HCT116 (cell line): ENCODE measurements at regions not wholly inside any gene's neighbourhood (a gene's known extent, or its start where the extent isn't known, plus 50 kb on each side); places are given as distances from the start of the nearest gene placed in this dataset.

Source experiments
- ATAC-seq: fragments of 200-7000 bp; cut with Tn5 transposase; 2 replicates; pipeline ENCODE4 v1.9.1; 2020; ENCODE audit warnings: mild to moderate bottlenecking, moderate library complexity
- BruUV-seq: library from RNA; stranded (reverse); fragments of 400-500 nt; replicated peaks from 2 replicates; lab custom pipeline; 2021; lab: Mats Ljungman, UMichigan
- CTCF ChIA-PET: fragments of 300-600 bp; sonication (Branson Sonifier 250); formaldehyde crosslinking; loops from one replicate; lab custom pipeline; 2021; ENCODE audit warnings: antibody characterized with exemption; lab: Charles Lee
- POLR2A ChIA-PET: fragments of 300-600, 350-600 bp; sonication (Branson Sonifier 250); formaldehyde crosslinking; loops from one replicate; lab custom pipeline; 2021; ENCODE audit warnings: antibody characterized with exemption; lab: Charles Lee
- RAD21 ChIA-PET, 2 experiments: fragments of 300-600 bp; sonication (Branson Sonifier 250); formaldehyde crosslinking; loops; one replicate each; lab custom pipeline; 2023; ENCODE audit warnings: low total read pairs in 2 of 2; ENCODE audit not compliant: uncharacterized antibody in 2 of 2, unreplicated experiment in 2 of 2, low non-redundant PET in 1 of 2; lab: Charles Lee
- DNase-seq: peaks from one replicate; pipeline ENCODE4 v3.0.0-alpha.2; 2010; ENCODE audit warnings: low read depth, low spot score
- H2AFZ ChIP-seq: fragments of 200-600 bp; shearing (Covaris generic), sonication (generic); 2 replicates; pipeline ENCODE4 v1.6.1; 2017; ENCODE audit warnings: low read depth, mixed run types, mixed read lengths, antibody characterized with exemption, low read length; ENCODE audit not compliant: poor library complexity, severe bottlenecking
- H3K27ac ChIP-seq: 2 replicates; pipeline ENCODE4 v1.5.1; 2012; ENCODE audit warnings: low read depth, low read length
- H3K27me3 ChIP-seq: fragments of 200-600 bp; sonication (generic); 2 replicates; pipeline ENCODE4 v1.6.1; 2016; ENCODE audit warnings: mixed run types, low read length, mixed read lengths; ENCODE audit not compliant: insufficient read depth
- H3K36me3 ChIP-seq, 2 experiments: fragments of 200-500 bp in 1 of 2; fragments of 200-600 bp in 1 of 2; sonication (Bioruptor generic) in 1 of 2; sonication (generic) in 1 of 2; 2 replicates each; pipeline versions ENCODE4 v1.5.1 to v1.6.1; 2014 to 2016; ENCODE audit warnings: low read length in 2 of 2, inconsistent platforms in 1 of 2, mixed read lengths in 1 of 2, mixed run types in 1 of 2; ENCODE audit not compliant: insufficient read depth in 2 of 2, control insufficient read depth in 1 of 2
- H3K4me1 ChIP-seq, 2 experiments: fragments of 200-600 bp in 1 of 2; sonication (generic) in 1 of 2; 2 replicates each; pipeline versions ENCODE4 v1.5.1 to v1.6.1; 2012 to 2017; ENCODE audit warnings: low read length in 2 of 2, inconsistent platforms in 1 of 2, mild to moderate bottlenecking in 1 of 2, mixed read lengths in 1 of 2, mixed run types in 1 of 2, moderate library complexity in 1 of 2; ENCODE audit not compliant: insufficient read depth in 2 of 2, control insufficient read depth in 1 of 2
- H3K4me2 ChIP-seq: fragments of 200-600 bp; sonication (generic); 2 replicates; pipeline ENCODE4 v1.6.1; 2017; ENCODE audit warnings: mixed run types, low read length, mixed read lengths
- H3K4me3 ChIP-seq, 2 experiments: fragments of 200-600 bp in 1 of 2; sonication (generic) in 1 of 2; replicated peaks in 1 of 2; 2 replicates each; pipeline ENCODE4 v1.5.1; 2011 to 2016; ENCODE audit warnings: low read length in 2 of 2, control low read depth in 1 of 2, low read depth in 1 of 2, mild to moderate bottlenecking in 1 of 2, mixed read lengths in 1 of 2, mixed run types in 1 of 2
- H3K79me2 ChIP-seq: fragments of 200-600 bp; sonication (generic); 2 replicates; pipeline ENCODE4 v1.6.1; 2017; ENCODE audit warnings: mild to moderate bottlenecking, mixed run types, low read length, moderate library complexity, mixed read lengths; ENCODE audit not compliant: insufficient read depth
- H3K9ac ChIP-seq: fragments of 200-600 bp; sonication (generic); 2 replicates; pipeline ENCODE4 v1.6.1; 2016; ENCODE audit warnings: low read length, mixed read lengths
- H3K9me2 ChIP-seq: fragments of 200-600 bp; sonication (generic), shearing (Covaris generic); 2 replicates; pipeline ENCODE4 v1.6.1; 2017; ENCODE audit warnings: mixed run types, mild to moderate bottlenecking, moderate library complexity; ENCODE audit not compliant: insufficient read depth
- H3K9me3 ChIP-seq, 2 experiments: fragments of 200-500 bp in 1 of 2; fragments of 200-600 bp in 1 of 2; sonication (Bioruptor generic) in 1 of 2; sonication (generic) in 1 of 2; 2 replicates each; pipeline ENCODE4 v1.6.1; 2014 to 2017; ENCODE audit warnings: low read length in 2 of 2, mixed read lengths in 2 of 2, inconsistent platforms in 1 of 2, low read depth in 1 of 2, mild to moderate bottlenecking in 1 of 2, mixed run types in 1 of 2, moderate library complexity in 1 of 2; ENCODE audit not compliant: control insufficient read depth in 1 of 2, insufficient read depth in 1 of 2
- H4K20me1 ChIP-seq: fragments of 200-600 bp; sonication (generic), shearing (Covaris generic); 2 replicates; pipeline ENCODE4 v1.6.1; 2017; ENCODE audit warnings: mixed run types, mild to moderate bottlenecking, moderate library complexity; ENCODE audit not compliant: insufficient read depth
- ATF3 ChIP-seq: IDR thresholded peaks from 2 replicates; pipeline ENCODE4 v1.6.1; 2012
- CEBPB ChIP-seq: IDR thresholded peaks from 2 replicates; pipeline ENCODE4 v1.6.1; 2012; ENCODE audit warnings: low read depth
- CTCF ChIP-seq, 3 experiments: fragments of 200-600 bp in 1 of 3; sonication (generic) in 1 of 3; IDR thresholded peaks in 2 of 3; conservative IDR thresholded peaks in 1 of 3; 2 replicates each; pipeline ENCODE4 v1.5.1; 2012 to 2017; ENCODE audit warnings: low read depth in 2 of 3, low read length in 2 of 3, antibody characterized with exemption in 1 of 3, borderline replicate concordance in 1 of 3, control low read depth in 1 of 3, mild to moderate bottlenecking in 1 of 3, mixed read lengths in 1 of 3, mixed run types in 1 of 3, moderate library complexity in 1 of 3; ENCODE audit not compliant: insufficient read depth in 1 of 3
- EZH2phosphoT487 ChIP-seq: fragments of 200-600 bp; IDR thresholded peaks from 2 replicates; pipeline ENCODE4 v1.6.1; 2018; ENCODE audit warnings: antibody characterized with exemption, borderline replicate concordance
- JUND ChIP-seq: IDR thresholded peaks from 2 replicates; pipeline ENCODE4 v1.6.1; 2012
- POLR2A ChIP-seq: IDR thresholded peaks from 2 replicates; pipeline ENCODE4 v1.7.0; 2011; ENCODE audit warnings: borderline replicate concordance; ENCODE audit not compliant: insufficient read depth, insufficient read length; ENCODE audit errors: extremely low read depth
- POLR2AphosphoS5 ChIP-seq: IDR thresholded peaks from 2 replicates; pipeline ENCODE4 v1.6.1; 2011; ENCODE audit warnings: mild to moderate bottlenecking, low read depth, low read length, moderate library complexity
- SIN3A ChIP-seq: IDR thresholded peaks from 2 replicates; pipeline ENCODE4 v1.6.1; 2012; ENCODE audit warnings: low read depth
- SP1 ChIP-seq: IDR thresholded peaks from 2 replicates; pipeline ENCODE4 v1.6.1; 2012; ENCODE audit warnings: low read depth
- TCF7L2 ChIP-seq: IDR thresholded peaks from 2 replicates; pipeline ENCODE4 v1.7.0; 2011; ENCODE audit warnings: borderline replicate concordance, inconsistent platforms; ENCODE audit not compliant: insufficient read depth, insufficient read length; ENCODE audit errors: extremely low read depth
- ZBTB33 ChIP-seq: IDR thresholded peaks from 2 replicates; pipeline ENCODE4 v1.6.1; 2011; ENCODE audit warnings: mild to moderate bottlenecking, low read length, moderate library complexity; ENCODE audit not compliant: insufficient replicate concordance; ENCODE audit errors: extremely low read depth
- ZNF274 ChIP-seq: fragments of 200-500 bp; sonication (Bioruptor generic); IDR thresholded peaks from 2 replicates; pipeline ENCODE4 v1.6.1; 2014; ENCODE audit warnings: mild to moderate bottlenecking, low read depth, low read length, inconsistent platforms
- intact Hi-C: fragments of 100-400 bp; cut with micrococcal nuclease; formaldehyde crosslinking; loops from 2 replicates; pipeline ENCODE4 v1.10.0; 2022

DNA sequence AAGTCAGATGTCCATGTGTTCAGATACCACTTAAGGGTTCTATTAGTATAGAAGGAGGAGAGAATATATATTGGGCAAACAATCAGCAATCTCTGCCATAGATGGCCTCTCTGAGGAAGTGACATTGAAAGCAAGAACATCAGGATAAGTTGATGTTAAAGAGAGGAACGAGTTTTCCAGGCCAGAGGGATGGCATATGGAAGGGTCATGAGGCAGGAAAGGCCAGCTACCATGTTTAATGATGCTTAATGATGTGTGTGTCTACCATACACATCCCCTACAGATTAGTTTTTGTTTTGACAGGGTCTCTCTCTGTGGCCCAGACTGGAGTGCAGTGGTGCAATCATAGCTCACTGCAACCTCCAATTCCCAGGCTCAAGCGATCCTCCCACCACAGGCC is 63.0 kb downstream of the PTTG1 start:
- Histone ChIP-seq H3K27ac (no peak overlapping the region), H3K9me2 (no peaks in the 10 kb centered on the region), H3K4me2 (no peak overlapping the region), H3K9me3 (no peaks in the 10 kb centered on the region), H3K27me3 (peaks cover 27% of the 10 kb centered on the region), H3K36me3 (no peaks in the 10 kb centered on the region), H2AFZ (no peak overlapping the region), H3K4me3 (no peak overlapping the region), H3K9ac (no peak overlapping the region), H3K4me1 (no peaks in the 10 kb centered on the region), H3K79me2 (no peaks in the 10 kb centered on the region), H4K20me1 (no peaks in the 10 kb centered on the region)
- ATAC-seq (no peak), DNase-seq (no peak)
- ChIA-PET RAD21 (no interaction called here), CTCF (no interaction called here), POLR2A (no interaction called here)
- TF ChIP-seq ZNF274 (no peak), SIN3A (no peak), SP1 (no peak), POLR2A (no peak), CTCF (IDR thresholded peaks at IDR 0.05 in 2 of 3, conservative IDR thresholded peaks at IDR 0.05 in 1 of 3; ENCODE audit: borderline replicate concordance in 1 of 3, insufficient read depth in 1 of 3, low read depth in 2 of 3, low read length in 2 of 3) (no peak), EZH2phosphoT487 (no peak), ATF3 (no peak), POLR2AphosphoS5 (no peak), CEBPB (no peak), ZBTB33 (no peak), TCF7L2 (no peak), JUND (no peak)
- BruUV-seq: no TSS peak
- intact Hi-C loops: no loop called here
